ENCODE measurements at regions not wholly inside any gene's neighbourhood (a gene's known extent, or its start where the extent isn't known, plus 50 kb on each side); places are given as distances from the start of the nearest gene placed in this dataset.
"Not testable (repeated sequence)": the region's sequence is repeated elsewhere in the genome, so short reads cannot be mapped to it uniquely, and the experiment has no call there.

DNA sequence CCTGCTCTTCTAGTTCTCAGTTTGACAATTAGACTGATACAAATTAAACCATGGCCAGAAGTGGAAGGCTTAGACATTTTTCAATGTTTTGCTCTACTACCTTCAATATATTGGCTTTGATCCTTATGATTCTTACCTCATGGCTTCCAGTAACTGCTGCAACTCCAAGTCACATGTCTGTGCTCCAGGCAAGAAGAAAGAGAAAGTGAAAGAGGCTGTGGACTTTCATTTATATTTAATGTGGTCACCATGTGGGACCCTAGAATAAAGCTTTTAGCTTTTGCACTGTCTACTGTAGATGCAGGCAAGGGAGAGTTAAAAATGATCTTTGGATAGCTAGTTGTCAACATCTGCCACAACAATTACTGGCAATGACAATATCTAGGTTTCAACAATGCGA is 214.3 kb upstream of the PDE3A start:
- no peak for DNase-seq

DNA sequence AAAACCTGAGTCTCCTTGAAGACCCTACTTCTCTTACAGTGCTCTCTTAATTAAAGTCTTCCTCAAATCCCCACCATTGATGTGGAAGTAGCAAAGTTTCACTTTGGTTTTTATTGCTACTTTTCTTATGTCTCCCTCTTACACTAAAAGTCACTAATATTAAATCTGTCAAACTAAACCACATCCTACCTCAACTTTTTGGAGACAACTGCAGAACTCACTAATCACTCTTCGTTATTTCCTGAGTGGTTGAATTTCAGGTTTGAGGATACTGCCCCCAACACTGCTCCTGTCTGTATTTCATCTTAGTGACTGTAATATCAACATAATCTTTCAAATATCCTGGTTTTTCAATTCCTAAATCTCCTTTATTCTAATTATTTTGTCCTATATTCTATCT is 213.0 kb upstream of the PDE3A start:
- no peak for DNase-seq

DNA sequence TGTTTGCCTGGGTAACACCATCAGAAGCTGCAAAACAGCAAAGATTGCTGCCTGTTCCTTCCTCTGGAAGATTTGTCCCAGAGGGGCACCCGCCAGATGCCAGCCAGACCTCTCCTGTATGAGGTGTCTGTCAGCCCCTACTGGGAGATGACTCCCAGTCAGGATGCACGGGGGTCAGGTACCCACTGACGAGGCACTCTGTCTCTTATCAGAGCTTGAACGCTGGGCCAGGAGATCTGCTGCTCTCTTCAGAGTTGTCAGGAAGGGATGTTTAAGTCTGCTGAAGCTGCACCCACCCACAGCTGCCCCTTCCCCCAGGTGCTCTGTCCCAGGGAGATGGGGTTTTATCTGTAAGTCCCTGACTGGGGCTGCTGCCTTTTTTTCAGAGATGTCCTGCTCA is 207.4 kb upstream of the PDE3A start:
- DNase-seq = not testable (repeated sequence)

DNA sequence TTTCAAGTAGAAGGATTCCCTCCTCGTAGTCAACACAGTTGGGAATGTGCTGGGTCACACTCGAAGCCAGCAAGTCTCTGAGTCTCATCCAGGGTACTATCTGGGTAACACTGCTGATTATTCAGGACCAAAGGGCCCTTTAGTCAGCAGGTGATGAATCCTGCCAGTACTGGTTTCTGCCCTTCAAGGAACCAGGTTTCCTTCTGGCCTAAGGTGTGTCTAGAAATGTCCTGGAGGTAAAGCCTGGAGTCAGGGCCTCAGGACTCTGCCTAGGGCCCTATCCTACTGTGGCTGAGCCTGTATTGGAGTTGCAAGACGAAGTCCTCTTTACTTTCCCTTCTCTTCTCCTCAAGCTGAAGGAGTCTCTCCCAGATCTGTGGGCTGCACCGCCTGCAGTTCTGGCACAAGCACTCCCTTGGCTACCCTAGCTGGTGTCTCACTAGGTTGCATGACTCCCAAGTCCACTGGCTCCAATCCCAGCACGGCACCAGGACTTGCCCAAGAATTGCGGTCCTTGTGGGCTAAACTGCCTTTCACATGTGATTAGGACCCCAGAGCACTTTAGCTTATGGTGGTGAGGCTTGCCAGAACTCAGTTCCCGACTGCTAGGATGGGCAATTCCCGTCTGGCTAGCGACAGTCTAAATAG is 193.7 kb upstream of the PDE3A start:
- DNase-seq = no peak

DNA sequence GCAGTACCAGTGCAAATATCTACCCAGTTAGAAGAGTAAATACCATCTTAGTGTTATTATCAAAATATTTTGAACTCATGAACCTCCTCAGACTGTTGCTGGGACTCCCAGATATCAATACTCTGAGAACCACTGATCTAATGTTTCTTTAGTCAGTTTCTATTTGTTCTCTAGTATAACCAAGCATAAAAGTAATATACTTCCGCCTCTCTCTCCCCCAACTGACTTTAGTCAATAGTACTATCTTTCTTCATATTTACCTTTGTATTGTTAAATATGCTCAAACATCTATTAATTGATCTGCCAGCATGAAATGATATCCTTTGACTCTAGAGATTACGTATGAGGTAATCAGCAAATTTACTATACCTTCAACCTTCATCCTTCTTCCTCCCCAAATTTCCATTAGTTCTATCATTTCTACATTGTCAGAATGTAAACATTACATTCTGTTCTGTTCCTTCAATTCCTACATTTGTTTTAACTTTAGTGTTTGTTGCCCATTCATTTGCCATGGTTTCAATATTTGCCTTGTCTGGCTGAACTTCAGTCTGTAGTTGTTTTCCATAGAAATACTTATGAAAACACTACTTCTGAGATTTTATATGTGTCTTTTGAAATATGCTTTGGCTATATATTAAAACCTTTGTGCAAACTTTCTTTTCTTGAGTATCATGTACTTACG is 192.5 kb upstream of the PDE3A start:
- no peak for DNase-seq

DNA sequence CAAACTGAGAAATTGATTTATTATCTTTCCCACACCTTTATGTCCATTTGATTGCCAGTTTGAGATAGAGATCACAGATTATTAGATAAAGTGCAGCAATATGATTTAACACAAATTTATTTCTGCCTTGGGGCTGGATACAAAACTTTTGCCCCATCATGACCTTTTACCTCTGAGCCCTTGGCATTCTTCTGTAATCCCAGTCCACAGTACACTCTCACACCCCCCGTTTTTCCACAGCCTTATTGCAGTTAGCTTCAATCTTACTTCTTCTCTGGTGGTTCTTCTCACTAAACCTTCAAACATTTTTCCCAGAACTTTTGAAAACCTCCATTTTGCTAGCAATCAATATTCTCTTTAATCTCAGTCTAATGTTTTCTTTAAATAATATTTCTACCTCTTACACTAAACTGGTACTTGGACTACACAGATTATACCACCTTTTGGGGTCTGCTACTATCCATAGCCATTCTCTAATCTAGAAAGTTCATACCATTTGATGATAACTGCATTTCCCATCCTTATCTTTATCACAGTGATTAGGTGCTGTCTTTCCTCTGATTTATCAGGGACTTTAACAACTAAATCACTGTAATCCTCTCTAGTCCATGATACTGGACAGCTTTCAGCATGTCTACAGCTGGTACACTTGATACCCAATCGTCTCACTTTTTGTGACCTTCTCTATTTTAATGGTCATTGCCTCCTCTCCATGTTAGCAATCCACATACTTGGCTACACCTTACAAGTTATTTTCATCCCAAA is 186.7 kb upstream of the PDE3A start:
- no peak for DNase-seq

DNA sequence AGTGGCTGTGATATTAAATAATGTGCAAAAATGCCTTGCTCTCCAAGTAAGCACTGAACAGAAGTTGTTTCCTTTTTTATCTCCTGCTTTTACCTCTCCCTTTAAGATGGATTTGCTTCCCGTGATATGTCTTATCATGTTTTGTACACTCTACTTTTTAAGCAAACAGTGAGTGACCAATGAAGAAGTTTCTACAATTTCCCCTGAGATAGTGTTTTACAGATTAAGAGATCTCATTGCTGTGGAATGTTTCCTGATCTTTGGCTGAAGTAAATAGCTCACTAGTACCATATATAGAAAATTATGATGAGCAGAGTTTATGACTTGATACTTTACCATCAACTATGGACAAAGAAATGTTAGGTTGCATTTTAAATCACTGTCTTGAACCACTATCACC is 184.8 kb upstream of the PDE3A start:
- DNase-seq = no peak

DNA sequence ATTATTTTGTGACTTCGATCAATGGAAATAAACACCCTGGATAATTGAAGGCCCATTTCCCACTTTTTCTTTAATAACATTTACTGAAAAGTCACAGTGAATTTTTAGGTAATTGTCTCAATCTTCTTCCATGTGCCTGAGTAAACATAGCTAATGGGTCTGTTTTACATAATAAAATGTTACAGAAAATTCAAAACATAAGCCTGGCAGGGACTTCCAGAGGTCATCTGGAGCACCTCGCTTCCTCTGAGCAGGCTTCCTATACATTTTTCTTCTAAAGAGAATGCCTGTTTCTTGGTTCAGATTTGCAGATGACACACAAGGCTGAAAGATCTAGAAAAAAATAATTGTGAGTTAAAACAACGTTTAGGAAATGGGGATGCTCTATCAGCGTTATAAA is 183.8 kb upstream of the PDE3A start:
- no peak for DNase-seq

DNA sequence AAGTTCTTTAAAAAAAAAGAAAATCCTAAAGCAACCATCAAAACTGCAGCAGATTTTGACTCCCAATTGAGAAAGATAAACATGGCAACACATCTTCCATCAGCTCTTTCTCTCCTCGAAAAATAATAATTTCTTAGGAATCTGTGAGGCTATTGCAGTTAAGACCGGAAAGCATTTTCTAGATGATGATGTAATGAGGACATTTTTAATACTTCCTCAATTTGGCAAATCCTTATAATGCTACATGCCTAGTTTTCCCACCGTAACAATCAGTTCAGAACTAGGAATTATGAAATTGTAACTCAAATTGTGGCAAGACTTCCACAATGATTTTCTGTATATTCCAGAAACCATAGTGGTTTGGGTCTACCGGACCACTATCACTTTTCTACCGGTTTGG is 180.9 kb upstream of the PDE3A start:
- no peak for DNase-seq

DNA sequence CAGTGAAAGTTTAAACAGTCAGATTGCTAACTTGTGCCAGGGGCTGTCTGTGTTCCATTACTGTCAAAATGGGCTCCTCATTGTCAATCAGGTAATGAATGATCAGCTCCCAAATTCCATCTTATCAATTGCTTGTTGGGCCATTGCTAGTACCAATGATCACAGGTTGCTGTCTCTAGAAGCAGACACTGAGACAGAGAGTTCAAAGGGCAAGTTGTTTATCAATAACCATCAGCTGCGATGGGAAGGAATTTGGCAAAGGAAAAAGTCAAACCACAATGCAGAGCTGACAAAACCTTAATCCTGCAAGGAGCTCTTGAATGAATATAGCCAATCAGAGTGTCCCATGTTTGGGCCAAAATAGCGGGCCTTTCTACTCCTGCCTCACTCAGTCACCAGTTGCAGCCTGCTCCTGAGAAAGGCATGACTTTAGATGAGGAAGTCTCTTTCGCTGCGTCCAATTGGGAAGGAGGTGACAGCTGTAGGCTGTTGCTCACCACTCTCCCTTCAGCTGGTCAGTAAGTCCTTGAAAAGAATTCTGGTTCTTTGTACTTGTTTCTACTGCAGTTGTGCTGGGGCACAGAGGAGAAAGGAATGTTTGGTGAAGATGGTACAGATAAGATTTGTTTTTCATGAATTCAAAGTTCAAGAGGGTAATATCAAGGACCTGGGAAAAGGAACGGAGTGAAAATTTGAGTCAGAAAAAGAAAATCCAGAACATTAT is 179.2 kb upstream of the PDE3A start:
- DNase-seq = no peak

DNA sequence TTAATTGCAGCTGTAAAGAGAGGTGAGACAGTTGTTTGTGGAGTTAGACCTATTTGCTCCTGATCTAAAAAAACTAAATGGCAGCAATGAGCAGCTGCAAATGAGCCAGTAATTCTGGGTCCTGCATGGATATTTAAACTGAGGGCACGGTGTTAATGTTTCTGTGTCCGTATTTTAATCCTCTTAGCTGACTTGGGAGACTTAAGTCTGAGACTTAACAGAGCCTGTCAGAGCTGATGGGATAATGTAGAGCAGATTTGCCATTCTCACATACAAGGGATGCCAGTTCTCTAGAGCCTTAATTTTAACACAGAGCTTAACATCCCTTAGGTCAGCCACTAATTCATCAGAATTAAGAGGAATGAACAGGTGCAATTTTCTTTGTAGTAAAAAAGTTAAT is 178.6 kb upstream of the PDE3A start:
- DNase-seq = no peak

DNA sequence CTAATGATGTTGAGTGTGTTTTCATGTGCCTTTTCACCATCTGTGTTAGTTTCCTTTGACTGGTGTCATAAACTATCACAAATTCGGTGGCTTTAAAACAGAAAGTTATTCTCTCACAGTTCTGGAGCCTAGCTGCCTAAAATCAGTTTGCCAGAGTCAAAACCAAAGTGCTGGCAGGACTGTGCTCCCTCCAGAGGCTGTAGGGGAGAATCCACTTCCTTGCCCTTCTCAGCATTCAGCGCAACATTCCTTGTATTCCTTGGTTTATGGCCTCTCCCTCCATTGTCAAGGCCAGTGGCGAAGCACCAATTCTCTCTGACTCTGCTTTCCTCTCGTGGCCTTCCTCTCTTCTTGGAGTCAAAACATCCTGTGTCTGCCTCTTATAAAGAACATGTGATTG is 174.2 kb upstream of the PDE3A start:
- no peak for DNase-seq

DNA sequence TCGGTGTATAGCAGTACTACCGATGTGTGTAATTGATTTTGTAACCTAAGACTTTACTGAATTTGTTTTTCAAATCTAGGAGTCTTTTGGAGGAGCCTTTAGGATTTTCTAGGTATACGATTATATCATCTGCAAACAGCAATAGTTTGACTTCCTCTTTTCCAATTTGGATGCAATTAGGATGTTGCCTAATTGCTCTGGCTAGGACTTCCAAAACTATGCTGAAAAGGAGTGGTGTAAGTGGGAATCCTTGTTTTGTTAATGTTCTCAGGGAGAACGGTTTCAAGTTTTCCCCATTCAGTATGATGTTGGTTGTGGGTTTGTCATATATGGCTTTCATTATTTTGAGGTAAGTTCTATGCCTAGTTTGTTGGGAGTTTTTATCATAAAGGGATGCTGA is 171.6 kb upstream of the PDE3A start:
- DNase-seq = no peak

DNA sequence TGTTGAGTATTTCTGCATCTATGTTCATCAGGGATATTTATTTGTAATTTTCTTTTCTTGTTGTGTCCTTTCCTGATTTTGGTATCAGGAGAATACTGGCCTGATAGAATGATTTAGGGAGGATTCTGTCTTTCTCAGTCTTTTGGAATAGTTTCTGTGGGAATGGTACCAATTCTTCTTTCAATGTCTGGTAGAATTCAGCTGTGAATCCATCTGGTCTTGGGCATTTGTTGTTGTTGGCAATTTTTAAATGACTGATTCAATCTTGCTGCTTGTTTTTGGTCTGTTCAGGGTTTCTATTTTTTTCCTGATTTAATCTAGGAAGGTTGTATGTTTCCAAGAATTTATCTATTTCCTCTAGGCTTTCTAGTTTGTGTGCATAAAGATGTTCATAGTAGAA is 170.9 kb upstream of the PDE3A start:
- no peak for DNase-seq

DNA sequence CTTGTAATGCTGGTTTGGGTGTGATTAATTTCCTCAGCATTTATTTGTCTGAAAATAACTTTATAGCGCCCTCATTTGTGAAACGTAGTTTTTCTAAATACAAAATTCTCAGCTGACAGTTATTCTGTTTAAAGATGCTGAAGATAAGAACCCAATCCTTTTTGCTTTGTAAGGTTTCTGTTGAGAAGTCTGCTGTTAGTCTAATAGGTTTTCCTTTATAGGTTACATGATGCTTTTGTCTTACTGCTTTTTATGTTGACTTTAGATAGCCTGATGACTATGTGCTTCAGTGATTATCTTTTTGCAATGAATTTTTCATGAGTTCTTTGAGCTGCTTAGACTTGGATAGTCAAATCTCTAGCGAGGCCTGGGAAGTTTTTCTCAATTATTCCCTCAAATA is 168.6 kb upstream of the PDE3A start:
- DNase-seq = no peak

DNA sequence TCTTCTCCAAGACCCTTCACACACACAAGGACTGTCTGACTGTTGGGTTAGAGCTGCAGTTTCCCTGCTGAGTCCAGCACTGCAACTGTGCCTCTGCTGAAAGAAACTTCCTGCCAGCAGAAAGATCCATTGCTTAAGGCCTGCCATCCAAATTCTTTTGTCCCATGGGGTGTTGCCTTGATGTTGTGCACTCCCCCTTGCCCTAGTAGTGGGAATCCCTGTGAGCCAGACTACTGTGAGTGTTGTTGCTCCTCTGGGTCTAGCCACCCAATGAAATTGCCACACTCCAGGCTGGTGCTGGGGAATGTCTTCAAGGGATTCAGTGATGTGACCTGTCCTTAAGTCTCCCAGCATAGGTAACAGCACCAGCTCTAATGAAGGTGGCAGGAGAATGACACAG is 166.6 kb upstream of the PDE3A start:
- no peak for DNase-seq

DNA sequence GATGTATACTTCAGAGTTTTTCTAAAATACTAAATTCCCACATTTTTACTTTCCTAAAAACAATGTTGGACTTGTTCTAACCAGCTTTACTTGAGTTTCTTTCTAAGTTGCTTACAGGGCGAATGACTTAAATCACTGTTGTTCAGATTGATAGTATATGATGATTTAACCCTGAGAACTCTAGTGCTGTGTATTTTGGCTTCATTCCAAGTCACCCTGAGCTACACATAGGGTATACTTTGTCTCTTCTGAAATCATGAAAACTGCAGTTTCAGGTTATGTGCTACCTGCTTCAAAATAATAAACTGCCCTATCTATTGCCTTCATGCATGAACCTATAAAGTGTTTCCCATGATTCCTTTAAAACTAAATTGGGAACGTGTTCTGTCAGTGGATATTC is 162.5 kb upstream of the PDE3A start:
- DNase-seq = no peak

DNA sequence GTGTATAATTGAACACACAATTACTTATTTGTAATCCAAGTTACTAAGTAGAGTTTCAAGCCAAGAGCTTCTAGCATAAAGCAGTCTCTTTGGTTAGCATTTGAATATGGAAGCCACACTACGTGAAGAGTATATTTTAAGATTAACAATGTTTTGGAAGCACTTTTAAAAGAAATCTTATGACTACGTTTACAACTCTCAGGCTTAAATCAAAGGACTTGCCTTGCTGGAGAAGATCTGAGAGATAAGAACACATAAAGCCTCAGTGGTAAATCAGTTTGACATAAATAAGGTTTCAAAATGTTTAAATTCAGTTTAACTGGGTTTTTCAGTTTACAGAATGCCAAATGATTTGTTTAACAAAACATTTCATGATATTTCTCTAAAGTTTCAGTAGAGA is 161.9 kb upstream of the PDE3A start:
- no peak for DNase-seq

DNA sequence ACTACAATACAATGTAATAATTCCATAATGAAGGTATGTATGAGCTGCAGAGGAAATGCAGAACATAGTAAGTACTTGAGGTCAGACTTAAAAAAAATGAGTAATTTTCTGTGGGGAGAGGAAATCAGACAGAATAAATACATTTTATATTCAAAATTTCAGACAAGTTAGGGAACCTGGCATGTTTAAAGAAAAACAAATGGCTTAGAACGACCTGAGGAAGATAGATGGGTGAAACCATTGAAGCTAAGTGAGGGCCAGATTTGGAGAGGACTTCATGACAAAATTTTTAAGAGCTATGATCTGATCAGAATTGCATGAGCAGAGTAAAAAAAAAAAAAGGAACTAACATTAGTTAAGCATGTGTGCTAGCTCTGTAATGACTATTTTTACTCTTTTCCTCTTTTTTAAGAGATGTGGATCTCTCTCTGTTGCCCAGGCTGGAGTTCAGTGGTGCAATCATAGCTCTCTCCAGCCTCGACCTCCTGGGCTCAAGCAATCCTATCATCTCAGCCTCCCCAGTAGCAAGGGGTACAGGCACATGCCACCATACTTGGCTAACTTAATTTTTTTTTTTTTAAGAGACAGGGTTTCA is 157.6 kb upstream of the PDE3A start:
- DNase-seq = no peak

DNA sequence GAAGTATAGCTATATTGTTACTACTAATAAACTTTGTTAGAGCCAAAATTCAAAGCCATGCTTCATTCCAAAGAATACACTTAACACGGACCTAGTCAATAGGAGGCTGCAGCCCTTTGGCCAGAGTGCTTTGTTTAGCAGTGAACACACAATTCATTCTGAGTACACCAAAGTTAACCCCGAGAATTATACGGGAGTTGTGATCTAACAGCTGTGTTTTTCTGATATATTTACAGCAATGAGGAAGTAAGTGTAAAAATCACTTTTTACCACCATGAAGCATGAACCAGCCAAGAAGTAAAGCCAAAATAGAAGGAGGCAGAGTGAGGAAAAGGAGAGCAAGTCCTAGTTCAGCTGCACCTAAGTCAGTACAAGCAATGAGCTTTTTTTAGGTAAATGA is 156.8 kb upstream of the PDE3A start:
- no peak for DNase-seq

DNA sequence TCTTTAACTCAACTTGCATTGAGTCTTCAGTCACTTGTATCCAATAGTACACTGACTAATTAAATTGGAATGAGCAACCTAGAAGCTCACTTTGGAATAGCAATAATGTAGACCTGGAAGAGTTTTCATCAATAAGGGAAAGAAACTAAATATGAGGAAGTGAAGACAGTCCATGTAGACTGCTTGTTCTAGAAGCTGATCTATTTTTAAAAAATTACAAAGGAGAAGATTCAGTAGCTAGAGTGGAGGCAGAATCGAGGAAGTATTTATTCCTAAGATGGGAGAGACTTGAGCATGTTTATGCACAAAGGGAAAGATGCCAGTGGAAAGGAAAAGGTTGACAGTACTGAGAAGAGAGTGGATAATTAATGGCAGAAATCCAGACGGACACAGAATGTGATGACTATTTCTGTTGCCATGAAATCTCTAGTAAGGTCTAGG is 156.3 kb upstream of the PDE3A start:
- DNase-seq = no peak

DNA sequence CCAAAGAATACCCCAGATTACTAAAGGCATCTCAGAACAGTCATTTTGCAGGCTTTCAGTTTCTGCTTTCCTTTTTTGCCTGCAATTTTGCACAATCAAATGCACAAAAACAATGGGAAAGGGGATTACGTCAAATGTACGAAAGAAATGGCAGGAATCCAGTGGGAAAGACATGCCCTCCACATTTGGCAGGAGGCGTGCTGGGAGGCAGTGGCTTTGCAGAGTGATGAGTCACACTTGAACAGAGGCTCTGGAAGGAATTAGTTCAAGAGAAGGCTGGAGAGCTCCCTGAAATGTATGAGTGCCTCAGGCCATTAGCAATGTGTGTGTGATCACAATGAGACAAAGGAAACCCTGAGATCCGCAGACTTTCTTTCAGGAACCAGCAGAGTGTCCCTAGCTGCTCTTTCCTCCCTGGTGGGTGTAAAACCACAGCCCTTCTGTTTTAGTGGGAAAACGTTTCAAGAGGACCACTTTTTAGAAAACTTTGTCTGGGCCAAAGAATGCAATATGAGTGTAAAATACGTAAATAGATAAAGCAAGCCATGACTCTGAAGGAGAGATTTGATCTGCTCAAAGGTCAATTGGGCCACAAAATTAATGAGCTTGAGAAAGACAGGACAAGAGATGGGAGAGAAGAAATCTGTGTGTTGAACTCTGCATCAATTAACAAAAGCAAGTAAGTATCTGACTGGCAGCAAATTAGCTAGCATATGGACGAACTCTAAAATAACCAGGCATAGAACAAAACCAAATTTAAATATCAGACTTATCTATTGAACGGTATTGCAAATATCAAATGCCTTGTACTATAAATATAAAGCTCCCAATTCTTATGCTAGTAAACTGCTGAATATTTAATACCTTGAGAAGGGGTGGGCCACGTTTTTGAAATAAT is 155.4 kb upstream of the PDE3A start:
- DNase-seq = no peak
